Lower lobe of right lung (tissue), 2 donors: ENCODE measurements at regions not wholly inside any gene's neighbourhood (a gene's known extent, or its start where the extent isn't known, plus 50 kb on each side); places are given as distances from the start of the nearest gene placed in this dataset.

ENCODE experiments used
- ATAC-seq, 2 donors: fragments of 200-7000 bp; cut with Tn5 transposase; one replicate each; pipeline ENCODE4 v1.9.1; 2020 to 2022; ENCODE audit warnings: mild to moderate bottlenecking in 2 of 2, moderate library complexity in 2 of 2
- DNase-seq: peaks from one replicate; pipeline ENCODE4 v3.0.0-alpha.2; 2020
- H3K27ac ChIP-seq: fragments of 200-600 bp; one replicate; pipeline ENCODE4 v1.8.0; 2022
- H3K27me3 ChIP-seq: fragments of 200-600 bp; one replicate; pipeline ENCODE4 v1.8.0; 2022; ENCODE audit warnings: low read depth
- H3K36me3 ChIP-seq: fragments of 200-600 bp; one replicate; pipeline ENCODE4 v1.8.0; 2022; ENCODE audit warnings: mild to moderate bottlenecking
- H3K4me1 ChIP-seq: fragments of 200-600 bp; one replicate; pipeline ENCODE4 v1.8.0; 2022
- H3K4me3 ChIP-seq: fragments of 200-600 bp; one replicate; pipeline ENCODE4 v1.8.0; 2022; ENCODE audit warnings: mild to moderate bottlenecking
- H3K9me3 ChIP-seq: fragments of 200-600 bp; one replicate; pipeline ENCODE4 v1.8.0; 2022
- intact Hi-C: fragments of 100-400 bp; cut with DNase I; formaldehyde crosslinking; loops from one replicate; pipeline ENCODE4 v1.11.0; 2022
- TF ChIP-seq, protein P1 (sequence below): fragments of 200-600 bp; IDR thresholded peaks from one replicate; pipeline ENCODE4 v1.8.0; 2022; ENCODE audit warnings: antibody characterized with exemption, mild to moderate bottlenecking
- donor health status: DM: no; HTN: yes; CAD: no; lungs with severe emphysema.

DNA sequence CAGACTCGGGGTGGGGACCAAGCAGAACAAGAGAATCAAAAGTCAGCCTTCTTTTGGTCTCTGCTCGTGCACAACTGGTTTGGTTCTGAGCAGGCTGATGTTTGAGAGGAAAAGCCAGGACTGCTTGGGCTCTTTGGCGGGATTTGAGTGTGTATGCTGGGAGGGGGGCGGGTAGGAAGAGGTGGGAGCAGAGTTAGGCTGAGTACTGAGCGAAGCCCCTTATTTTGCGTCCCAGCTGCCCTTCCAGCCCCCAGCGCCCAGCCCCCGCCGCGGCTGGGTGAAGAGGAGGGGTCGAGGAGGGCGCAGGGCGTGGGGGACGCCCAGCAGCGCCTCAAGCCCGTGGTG is 153.5 kb upstream of the GOLIM4 start:
- no peaks in the 10 kb centered on the region for H3K36me3 ChIP-seq
- H3K4me1 ChIP-seq = peaks cover 26% of the 10 kb centered on the region
- peak overlapping the region; percentile 63 for H3K4me3 ChIP-seq
- ATAC-seq = peak; percentile 16 to 45
- TF ChIP-seq, protein P1, sequence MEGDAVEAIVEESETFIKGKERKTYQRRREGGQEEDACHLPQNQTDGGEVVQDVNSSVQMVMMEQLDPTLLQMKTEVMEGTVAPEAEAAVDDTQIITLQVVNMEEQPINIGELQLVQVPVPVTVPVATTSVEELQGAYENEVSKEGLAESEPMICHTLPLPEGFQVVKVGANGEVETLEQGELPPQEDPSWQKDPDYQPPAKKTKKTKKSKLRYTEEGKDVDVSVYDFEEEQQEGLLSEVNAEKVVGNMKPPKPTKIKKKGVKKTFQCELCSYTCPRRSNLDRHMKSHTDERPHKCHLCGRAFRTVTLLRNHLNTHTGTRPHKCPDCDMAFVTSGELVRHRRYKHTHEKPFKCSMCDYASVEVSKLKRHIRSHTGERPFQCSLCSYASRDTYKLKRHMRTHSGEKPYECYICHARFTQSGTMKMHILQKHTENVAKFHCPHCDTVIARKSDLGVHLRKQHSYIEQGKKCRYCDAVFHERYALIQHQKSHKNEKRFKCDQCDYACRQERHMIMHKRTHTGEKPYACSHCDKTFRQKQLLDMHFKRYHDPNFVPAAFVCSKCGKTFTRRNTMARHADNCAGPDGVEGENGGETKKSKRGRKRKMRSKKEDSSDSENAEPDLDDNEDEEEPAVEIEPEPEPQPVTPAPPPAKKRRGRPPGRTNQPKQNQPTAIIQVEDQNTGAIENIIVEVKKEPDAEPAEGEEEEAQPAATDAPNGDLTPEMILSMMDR = no peak
- peaks cover 14% of the 10 kb centered on the region for H3K27me3 ChIP-seq
- H3K27ac ChIP-seq = peak overlapping the region; percentile 21
- no peak for DNase-seq
- intact Hi-C loops = no loop called here
- no peaks in the 10 kb centered on the region for H3K9me3 ChIP-seq

DNA sequence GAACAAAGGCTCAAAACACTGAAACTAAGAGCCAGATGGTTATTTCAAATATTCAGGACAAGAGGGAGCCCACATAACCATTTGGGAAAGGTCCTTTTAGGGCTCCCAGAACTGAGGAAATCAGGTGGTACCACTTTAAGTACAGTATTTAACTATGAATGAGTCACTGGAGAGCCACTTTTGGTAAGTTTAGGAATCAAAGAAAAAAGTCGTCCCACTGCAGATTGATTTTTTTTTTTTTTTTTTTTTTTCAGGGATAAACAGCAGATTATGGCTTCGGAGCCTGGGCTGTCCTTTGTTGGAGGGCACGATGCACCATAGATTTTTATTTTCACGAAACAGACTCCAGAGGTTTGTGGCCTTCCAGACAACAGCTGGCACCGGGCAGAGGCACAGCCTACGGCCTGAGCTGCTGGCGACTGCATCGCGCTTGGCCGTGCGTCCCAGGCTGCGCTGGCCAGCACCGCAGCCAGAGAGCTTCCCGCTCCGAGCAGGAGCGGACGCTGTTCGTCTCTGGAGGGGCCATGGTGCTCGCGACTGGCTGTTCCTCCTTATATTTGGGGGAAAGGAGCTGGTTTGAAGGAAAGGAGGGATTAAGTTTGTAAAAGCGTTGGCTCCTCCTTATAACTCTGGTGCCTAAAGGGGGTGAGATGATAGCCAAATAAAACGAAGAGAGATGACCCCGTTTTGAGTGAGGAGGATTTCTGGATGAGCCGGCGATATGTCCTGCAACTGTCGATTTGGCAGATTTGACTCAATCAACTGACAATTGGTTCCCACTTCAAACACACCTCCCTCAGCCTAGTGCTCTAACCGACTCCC is 152.9 kb upstream of the GOLIM4 start:
- DNase-seq = no peak
- Histone ChIP-seq H3K27ac (no peak overlapping the region), H3K4me3 (peak overlapping the region; percentile 63), H3K36me3 (no peaks in the 10 kb centered on the region), H3K4me1 (peaks cover 26% of the 10 kb centered on the region), H3K9me3 (no peaks in the 10 kb centered on the region), H3K27me3 (peaks cover 14% of the 10 kb centered on the region)
- intact Hi-C loops = no loop called here
- peak; percentile 73 to 76 for ATAC-seq
- TF ChIP-seq, protein P1 = no peak

- no peak for DNase-seq
- Histone ChIP-seq H3K4me1 (no peaks in the 10 kb centered on the region), H3K27ac (no peak overlapping the region), H3K9me3 (no peaks in the 10 kb centered on the region), H3K27me3 (no peaks in the 10 kb centered on the region), H3K36me3 (no peaks in the 10 kb centered on the region), H3K4me3 (no peak overlapping the region)
- TF ChIP-seq, protein P1 = no peak
- ATAC-seq = no peak
- intact Hi-C loops = no loop called here
These were observed 145.4 kb upstream of the GOLIM4 start for GRCh38 chr3:168241156-168241555.

- H3K27ac ChIP-seq = no peak overlapping the region
- TF ChIP-seq, protein P1 = no peak
These were observed 143.6 kb upstream of the GOLIM4 start for GRCh38 chr3:168239287-168239686.

GRCh38 chr3:168233001-168233400 is 137.3 kb upstream of the GOLIM4 start:
- ATAC-seq = no peak
- DNase-seq = no peak

More at GRCh38 chr3:168239287-168239686, 143.6 kb upstream of the GOLIM4 start:
- intact Hi-C loops = no loop called here
- no peak overlapping the region for H3K4me3 ChIP-seq
- H3K4me1 ChIP-seq = no peaks in the 10 kb centered on the region
- no peaks in the 10 kb centered on the region for H3K27me3 ChIP-seq
- ATAC-seq (no peak), DNase-seq (no peak)
- no peaks in the 10 kb centered on the region for H3K36me3 ChIP-seq
- H3K9me3 ChIP-seq = no peaks in the 10 kb centered on the region

More at GRCh38 chr3:168233001-168233400, 137.3 kb upstream of the GOLIM4 start:
- Histone ChIP-seq H3K27me3 (no peaks in the 10 kb centered on the region), H3K27ac (no peak overlapping the region), H3K36me3 (no peaks in the 10 kb centered on the region), H3K4me1 (no peaks in the 10 kb centered on the region), H3K9me3 (no peaks in the 10 kb centered on the region), H3K4me3 (no peak overlapping the region)
- TF ChIP-seq, protein P1 = no peak
- intact Hi-C loops = no loop called here
